ENCODE measurements at regions not wholly inside any gene's neighbourhood (a gene's known extent, or its start where the extent isn't known, plus 50 kb on each side); places are given as distances from the start of the nearest gene placed in this dataset.
"Not testable (repeated sequence)": the region's sequence is repeated elsewhere in the genome, so short reads cannot be mapped to it uniquely, and the experiment has no call there.

DNA sequence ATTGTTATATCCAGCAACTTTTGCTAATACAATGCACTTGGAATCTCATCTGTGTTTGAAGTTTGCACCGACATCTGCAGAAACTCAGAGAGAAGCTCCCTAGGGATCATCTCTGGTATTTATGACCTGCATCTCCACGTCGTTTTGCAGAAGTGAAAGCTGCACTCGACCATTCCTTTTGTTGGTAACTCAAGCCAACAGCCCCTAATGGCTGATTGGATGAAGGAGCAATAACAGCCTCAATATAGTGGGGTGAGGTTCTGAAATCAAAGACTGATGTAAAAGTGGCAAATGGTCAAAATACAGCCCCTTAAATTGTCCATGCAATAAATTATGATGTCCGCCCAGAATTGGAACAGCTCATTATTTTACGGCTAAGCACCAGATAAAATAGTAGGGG lies 344.2 kb upstream of the KAZN start:
- no peak for DNase-seq (ENCODE audit: low read depth in 1 of 2, low spot score in 1 of 2)

DNA sequence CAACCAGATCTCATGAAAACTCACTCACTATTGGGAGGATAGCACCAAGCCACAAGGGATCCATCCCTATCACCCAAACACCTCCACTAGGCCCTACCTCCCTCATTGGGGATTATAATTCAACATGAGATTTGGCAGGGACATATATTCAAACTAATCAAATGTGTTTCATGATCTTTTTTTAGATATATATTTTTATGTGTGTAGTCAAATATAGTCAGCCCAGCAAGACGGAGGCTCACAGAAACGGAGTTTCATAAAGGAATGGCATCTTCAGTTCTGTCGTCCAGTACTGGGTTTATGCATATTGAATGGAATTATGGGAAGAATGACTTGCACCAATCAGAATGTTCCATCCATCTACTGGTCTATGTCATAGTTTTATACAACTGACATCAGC lies 343.3 kb upstream of the KAZN start:
- no peak for DNase-seq (ENCODE audit: low read depth in 1 of 2, low spot score in 1 of 2)

- no peak for DNase-seq (ENCODE audit: low read depth in 1 of 2, low spot score in 1 of 2)
These were observed 342.8 kb upstream of the KAZN start for GRCh38 chr1:14255711-14256110.

GRCh38 chr1:14259191-14259757 lies 339.2 kb upstream of the KAZN start:
- no peak for DNase-seq (ENCODE audit: low read depth in 1 of 2, low spot score in 1 of 2)

DNA sequence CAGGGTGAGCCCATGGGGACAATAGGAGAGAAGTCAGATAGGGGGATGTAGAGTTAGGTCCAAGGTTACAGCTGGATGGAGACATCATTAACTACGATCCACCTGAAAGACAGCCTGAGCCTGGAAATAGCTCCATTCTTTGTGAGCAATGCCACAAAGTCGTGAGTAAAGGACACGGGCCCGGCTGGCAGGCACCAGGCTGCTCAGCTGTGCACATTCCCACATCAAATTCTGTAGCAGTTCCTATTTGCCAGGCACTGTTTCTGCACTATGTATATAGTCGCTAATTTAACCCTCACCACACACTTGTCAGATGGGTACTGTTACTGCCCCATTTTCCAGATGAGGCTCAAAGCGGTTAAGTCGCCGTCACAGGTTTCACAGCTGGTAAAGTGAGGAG lies 338.0 kb upstream of the KAZN start:
- DNase-seq (ENCODE audit: low read depth in 1 of 2, low spot score in 1 of 2) = no peak

DNA sequence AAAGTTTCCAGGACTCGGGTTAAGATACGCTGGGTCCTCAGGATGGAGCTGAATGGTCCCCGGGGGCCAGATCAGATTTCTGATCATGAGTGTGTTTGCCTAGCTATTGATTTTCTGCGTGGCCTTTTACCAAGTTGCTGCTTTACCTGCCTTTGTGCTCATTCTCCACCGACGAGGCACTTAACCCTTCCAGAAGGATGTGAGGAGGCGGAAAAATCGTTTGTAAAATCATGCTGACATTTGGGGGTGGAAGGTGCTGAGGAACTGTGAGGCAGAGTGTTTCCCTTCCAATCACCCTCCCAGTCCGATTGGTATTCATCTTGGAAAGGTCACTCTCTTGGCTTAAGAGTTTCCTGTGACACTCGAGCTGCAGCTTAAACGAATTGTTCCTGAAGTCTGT lies 337.1 kb upstream of the KAZN start:
- DNase-seq (ENCODE audit: low read depth in 1 of 2, low spot score in 1 of 2) = no peak

DNA sequence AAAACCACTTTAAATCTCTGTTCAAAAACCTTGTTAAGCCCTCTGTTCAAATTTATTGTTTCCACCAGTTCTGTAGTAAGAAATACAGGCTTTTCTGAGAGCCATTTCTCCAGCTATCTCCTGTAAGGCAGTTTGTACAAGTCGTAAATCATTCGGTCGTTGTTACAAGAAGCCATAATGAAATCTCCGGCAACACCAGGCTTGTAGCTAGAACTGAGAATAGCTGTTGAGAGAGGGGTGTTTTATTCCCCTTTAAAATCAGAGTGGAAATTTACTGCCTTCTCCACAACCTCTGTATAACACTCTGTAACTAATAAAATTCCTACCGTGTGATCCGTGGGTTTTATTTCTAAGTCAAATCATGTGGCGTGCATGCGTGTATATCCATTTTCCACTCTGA lies 335.8 kb upstream of the KAZN start:
- DNase-seq (ENCODE audit: low read depth in 1 of 2, low spot score in 1 of 2) = no peak

GRCh38 chr1:14263225-14263624 lies 335.3 kb upstream of the KAZN start:
- DNase-seq (ENCODE audit: low read depth in 1 of 2, low spot score in 1 of 2) = no peak

DNA sequence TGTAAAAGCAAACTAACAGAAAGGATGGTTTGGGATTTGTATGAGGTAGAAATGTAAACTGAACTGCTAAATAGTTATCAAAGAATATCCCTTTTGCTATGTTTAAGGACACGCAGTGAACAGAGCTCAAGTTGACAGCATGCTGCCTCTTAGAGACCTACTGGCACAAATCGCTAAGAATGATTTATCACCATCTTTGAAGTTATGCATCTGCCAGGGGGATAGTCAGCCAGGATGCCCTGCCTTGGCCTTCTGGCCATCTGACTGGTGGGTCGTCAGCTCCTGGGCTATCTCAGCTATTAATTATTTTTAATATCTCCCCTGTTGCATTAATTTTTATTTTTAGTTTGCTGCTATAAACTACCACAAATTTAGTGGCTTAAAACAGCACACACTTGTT lies 334.8 kb upstream of the KAZN start:
- no peak for DNase-seq (ENCODE audit: low read depth in 1 of 2, low spot score in 1 of 2)

DNA sequence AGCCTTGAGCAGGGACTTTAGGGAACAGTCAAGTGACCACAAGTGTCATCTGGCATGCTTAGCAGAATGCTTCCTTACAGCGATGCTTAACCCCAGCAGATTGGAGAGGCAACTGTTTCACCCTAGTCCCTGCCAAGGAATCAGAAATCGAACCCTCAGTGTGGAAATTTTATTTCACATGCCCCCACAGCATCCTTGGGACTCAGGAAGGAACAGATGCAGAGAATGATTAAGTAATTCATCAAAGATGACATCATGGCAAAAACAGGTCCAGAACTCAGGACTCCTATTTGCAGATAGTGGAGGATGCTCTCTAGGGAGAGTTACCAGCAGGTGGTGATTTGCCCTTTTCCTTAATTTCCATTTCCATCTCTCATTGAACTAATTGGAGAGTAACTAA lies 333.0 kb upstream of the KAZN start:
- DNase-seq (ENCODE audit: low read depth in 1 of 2, low spot score in 1 of 2) = no peak

DNA sequence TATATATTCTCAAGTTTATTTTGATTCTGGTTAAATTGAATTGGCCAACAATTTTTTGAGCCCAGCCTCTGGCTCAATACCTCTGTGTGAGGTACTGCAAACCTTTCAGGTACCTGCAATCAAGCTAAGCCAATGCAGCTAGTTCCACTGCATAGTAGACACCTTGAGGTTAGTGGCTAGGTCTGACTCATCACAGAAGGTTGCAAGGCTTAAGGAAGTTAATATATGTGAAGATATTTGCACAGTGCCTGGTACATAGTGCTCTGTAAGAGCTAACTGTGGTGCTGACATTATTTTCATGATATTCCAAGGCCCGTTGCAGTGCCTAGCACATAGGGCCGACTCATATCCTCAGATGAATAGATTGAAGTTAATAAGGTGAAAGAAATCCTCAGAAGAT lies 330.5 kb upstream of the KAZN start:
- no peak for DNase-seq (ENCODE audit: low read depth in 1 of 2, low spot score in 1 of 2)

DNA sequence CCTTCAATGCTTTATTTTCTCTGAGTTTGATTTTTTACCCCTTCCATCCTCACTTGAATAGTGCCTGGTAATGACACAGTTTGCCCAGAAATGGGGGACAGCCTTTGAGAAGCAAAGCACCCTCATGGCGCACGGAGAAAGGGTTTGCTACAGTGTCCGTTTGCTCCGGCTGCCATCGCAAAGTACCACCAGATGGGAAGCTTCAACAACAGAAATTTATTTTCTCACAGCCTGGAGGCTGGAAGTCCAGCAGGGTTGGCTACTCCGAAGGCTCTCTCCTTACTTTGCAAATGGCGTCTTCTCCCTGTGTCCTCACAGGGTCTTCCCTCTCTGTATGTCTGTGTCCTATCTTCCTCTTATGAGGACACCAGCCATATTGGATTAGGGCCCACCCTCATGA lies 327.7 kb upstream of the KAZN start:
- no peak for DNase-seq (ENCODE audit: low read depth in 1 of 2, low spot score in 1 of 2)

DNA sequence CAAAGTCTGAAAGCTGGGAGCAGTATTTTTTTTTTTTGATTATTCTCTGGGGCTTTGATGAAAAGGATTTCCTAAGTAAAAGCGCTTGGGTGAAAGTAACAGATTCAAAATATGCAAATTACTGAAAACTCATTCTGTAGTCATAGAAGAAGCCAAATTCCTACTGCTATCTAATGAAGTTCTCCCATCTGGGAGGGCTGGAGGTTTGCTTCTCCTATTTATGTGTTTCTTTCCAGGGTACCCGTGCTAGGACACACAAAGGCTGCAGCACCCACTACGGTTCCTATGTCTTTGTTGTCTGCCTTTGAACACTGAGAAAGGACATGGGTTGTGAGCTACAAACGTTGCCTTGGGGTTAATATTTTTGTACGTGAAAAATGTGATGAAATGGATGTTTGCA lies 324.7 kb upstream of the KAZN start:
- DNase-seq (ENCODE audit: low read depth in 1 of 2, low spot score in 1 of 2) = no peak

- DNase-seq (ENCODE audit: low read depth in 1 of 2, low spot score in 1 of 2) = not testable (repeated sequence)
These were observed 318.6 kb upstream of the KAZN start for GRCh38 chr1:14279891-14280290.

GRCh38 chr1:14280909-14281308 lies 317.6 kb upstream of the KAZN start:
- no peak for DNase-seq (ENCODE audit: low read depth in 1 of 2, low spot score in 1 of 2)

DNA sequence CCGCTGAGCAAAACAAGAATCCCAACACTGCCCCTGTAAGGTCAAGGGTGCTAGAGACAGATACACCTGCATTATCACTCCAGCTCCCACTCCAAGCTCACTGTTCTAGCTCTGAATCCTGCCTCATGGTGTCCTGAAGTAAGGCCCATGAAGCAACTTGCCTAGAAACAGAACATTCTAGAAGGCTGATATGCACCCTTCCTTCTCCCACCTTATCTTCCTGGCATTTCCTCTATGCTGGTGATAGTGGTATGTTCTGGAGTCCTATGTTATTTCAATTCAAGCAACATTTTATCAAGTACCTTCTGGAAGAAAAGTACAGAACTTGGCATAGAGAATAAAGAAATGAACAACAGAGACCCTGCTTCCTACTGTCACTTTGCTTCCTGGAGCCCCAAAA lies 317.1 kb upstream of the KAZN start:
- DNase-seq (ENCODE audit: low read depth in 1 of 2, low spot score in 1 of 2) = no peak

DNA sequence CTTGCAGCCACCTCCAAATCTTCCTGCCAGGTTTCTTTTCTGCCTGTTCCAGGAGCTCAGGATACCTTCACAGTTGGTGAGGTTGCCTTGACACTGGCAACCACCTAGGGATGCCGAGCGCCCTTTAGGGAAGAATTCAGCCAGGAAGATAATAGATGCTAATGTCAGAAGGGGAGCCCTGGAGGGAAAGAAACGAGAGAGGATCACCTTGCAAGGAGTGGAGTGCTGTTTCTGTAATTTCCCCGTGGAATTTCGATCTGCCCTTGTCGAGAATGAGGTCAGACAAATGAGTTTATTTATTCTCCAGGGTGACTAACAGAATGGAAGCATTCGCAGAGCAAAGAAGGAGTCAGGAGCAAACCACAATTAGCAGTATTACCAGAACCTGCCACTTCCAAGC lies 315.8 kb upstream of the KAZN start:
- DNase-seq (ENCODE audit: low read depth in 1 of 2, low spot score in 1 of 2) = no peak

- DNase-seq (ENCODE audit: low read depth in 1 of 2, low spot score in 1 of 2) = no peak
These were observed 313.2 kb upstream of the KAZN start for GRCh38 chr1:14285238-14285637.

DNA sequence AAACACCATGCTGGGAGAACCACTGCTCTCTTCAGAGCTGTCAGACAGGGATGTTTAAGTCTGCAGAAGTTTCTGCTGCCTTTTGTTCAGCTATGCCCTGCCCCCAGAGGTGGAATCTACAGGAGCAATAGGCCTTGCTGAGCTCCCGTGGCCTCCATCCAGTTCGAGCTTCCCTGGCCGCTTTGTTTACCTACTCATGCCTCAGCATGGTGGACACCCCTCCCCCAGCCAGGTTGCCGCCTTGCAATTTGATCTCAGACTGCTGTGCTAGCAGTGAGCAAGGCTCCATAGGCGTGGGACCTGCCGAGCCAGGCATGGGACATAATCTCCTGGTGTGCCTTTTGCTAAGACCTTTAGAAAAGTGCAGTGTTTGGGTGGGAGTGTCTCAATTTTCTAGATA lies 307.3 kb upstream of the KAZN start:
- not testable (repeated sequence) for DNase-seq (ENCODE audit: low read depth in 1 of 2, low spot score in 1 of 2)

DNA sequence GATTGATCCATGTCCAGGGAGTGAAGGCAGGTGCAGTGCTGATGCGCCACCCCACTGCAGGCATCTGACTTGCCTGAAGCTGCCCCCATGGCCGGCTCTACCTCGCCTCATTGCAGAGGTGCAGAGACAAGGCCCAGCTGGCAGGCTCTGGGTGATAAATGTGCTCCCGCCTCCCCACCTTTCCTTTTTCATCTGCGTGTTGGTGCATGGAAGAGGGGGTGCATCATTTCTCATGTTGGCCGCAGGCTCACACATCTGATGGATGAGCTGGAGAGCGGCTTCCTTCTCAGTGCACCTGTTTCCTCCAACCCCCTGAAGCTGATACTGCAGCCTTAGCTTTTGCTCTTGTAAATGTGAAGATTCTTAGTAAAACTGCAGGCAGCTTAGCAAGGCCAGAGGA lies 306.0 kb upstream of the KAZN start:
- no peak for DNase-seq (ENCODE audit: low read depth in 1 of 2, low spot score in 1 of 2)

- DNase-seq (ENCODE audit: low read depth in 1 of 2, low spot score in 1 of 2) = no peak
These were observed 304.5 kb upstream of the KAZN start for GRCh38 chr1:14294006-14294405.

- DNase-seq (ENCODE audit: low read depth in 1 of 2, low spot score in 1 of 2) = no peak
These were observed 303.5 kb upstream of the KAZN start for GRCh38 chr1:14294860-14295536.

GRCh38 chr1:14296795-14297194 lies 301.7 kb upstream of the KAZN start:
- no peak for DNase-seq (ENCODE audit: low read depth in 1 of 2, low spot score in 1 of 2)

All from activated T-helper 1 cell treated with anti-CD3 and anti-CD28 coated beads, Interleukin-2, amount 50 U/mL, for 16 hours (primary cell).